ENCODE measurements at regions not wholly inside any gene's neighbourhood (a gene's known extent, or its start where the extent isn't known, plus 50 kb on each side); places are given as distances from the start of the nearest gene placed in this dataset.
"Not testable (repeated sequence)": the region's sequence is repeated elsewhere in the genome, so short reads cannot be mapped to it uniquely, and the experiment has no call there.

DNA sequence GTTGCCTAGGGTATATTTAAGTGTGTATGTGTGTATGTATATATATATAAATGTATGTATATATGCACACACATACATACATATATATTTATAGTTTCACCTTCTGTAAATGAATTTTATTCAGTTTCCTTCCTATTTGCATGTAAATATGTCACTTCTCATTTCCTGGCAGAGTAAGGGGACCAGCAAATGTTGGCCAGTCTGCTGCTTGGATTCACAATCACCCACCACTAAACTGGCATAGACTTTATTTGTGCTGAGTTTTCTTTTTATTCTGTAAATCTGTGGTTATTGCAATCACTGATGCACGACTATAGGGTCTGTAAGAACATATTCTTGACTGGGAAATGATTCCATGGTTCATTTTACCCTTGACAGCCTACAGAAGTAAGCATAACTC is 640.4 kb upstream of the FAM98A start:
- Histone ChIP-seq H3K27ac (no peak overlapping the region), H3K27me3 (no peaks in the 10 kb centered on the region)
- TF ChIP-seq, protein P1, sequence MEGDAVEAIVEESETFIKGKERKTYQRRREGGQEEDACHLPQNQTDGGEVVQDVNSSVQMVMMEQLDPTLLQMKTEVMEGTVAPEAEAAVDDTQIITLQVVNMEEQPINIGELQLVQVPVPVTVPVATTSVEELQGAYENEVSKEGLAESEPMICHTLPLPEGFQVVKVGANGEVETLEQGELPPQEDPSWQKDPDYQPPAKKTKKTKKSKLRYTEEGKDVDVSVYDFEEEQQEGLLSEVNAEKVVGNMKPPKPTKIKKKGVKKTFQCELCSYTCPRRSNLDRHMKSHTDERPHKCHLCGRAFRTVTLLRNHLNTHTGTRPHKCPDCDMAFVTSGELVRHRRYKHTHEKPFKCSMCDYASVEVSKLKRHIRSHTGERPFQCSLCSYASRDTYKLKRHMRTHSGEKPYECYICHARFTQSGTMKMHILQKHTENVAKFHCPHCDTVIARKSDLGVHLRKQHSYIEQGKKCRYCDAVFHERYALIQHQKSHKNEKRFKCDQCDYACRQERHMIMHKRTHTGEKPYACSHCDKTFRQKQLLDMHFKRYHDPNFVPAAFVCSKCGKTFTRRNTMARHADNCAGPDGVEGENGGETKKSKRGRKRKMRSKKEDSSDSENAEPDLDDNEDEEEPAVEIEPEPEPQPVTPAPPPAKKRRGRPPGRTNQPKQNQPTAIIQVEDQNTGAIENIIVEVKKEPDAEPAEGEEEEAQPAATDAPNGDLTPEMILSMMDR (IDR thresholded peaks at IDR 0.05; ENCODE audit: low read depth, low read length) = no peak

DNA sequence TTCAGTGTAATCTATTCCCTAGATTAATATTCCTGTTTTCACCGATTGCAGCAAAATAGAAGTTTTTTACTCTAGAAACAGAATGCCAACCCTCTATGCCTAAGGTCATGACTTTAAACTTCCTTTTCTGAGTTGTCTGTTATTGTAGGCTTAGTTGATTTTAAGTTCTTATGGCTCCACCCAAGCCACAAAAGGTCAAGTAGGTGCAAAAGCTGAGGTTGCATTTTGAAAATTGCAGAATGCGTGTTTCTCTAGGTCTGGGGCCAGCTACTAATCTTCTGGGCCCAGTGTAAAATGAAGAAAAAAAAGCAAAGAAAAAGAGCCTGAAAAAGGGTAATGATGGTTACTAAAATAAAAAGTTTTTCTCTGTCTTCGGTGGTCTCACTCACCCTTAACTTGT is 635.7 kb upstream of the FAM98A start:
- Histone ChIP-seq H3K9me3 (ENCODE audit: low read depth) (no peaks in the 10 kb centered on the region), H3K27ac (no peak overlapping the region), H3K27me3 (no peaks in the 10 kb centered on the region), H3K36me3 (no peaks in the 10 kb centered on the region), H3K4me3 (no peak overlapping the region), H3K4me1 (ENCODE audit: low read depth) (no peaks in the 10 kb centered on the region)
- TF ChIP-seq, protein P1 (IDR thresholded peaks at IDR 0.05; ENCODE audit: low read depth, low read length) = no peak
- no peak for DNase-seq (ENCODE audit: low read depth in 1 of 2, low spot score in 1 of 2)

More for the DNA sequence above, 640.4 kb upstream of the FAM98A start:
- Histone ChIP-seq H3K9me3 (ENCODE audit: low read depth) (no peaks in the 10 kb centered on the region), H3K4me1 (ENCODE audit: low read depth) (no peaks in the 10 kb centered on the region), H3K4me3 (no peak overlapping the region), H3K36me3 (no peaks in the 10 kb centered on the region)
- DNase-seq (ENCODE audit: low read depth in 1 of 2, low spot score in 1 of 2) = no peak

- TF ChIP-seq, protein P1 (IDR thresholded peaks at IDR 0.05; ENCODE audit: low read depth, low read length) = no peak
- Histone ChIP-seq H3K9me3 (ENCODE audit: low read depth) (no peaks in the 10 kb centered on the region), H3K4me3 (no peak overlapping the region), H3K36me3 (no peaks in the 10 kb centered on the region), H3K4me1 (ENCODE audit: low read depth) (no peaks in the 10 kb centered on the region), H3K27ac (no peak overlapping the region), H3K27me3 (no peaks in the 10 kb centered on the region)
- DNase-seq (ENCODE audit: low read depth in 1 of 2, low spot score in 1 of 2) = no peak
Observed at GRCh38 chr2:34229998-34230397, 630.9 kb upstream of the FAM98A start.

DNA sequence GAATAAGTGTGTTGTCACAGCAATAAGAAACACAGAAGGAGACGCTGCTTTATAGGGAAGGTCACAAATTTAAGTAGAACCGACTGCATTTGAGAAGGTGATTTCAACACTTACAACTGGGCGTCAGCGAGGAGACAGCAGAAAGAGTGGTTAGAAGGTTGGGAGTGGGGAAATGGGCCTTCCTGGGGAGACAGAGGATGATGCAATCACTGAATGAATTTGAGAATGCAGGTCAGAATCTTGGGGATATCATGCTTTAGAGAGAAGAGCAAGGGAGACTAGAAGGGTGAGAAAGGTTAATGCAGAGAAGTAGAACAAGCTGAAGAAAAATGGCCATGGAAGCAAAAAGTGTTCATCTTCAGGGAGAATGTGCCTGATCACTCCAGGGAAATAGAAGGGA is 616.1 kb upstream of the FAM98A start:
- H3K27ac ChIP-seq = no peak overlapping the region
- H3K4me3 ChIP-seq = no peak overlapping the region
- no peak for DNase-seq (ENCODE audit: low read depth in 1 of 2, low spot score in 1 of 2)
- H3K9me3 ChIP-seq (ENCODE audit: low read depth) = no peaks in the 10 kb centered on the region
- H3K27me3 ChIP-seq = no peaks in the 10 kb centered on the region
- no peaks in the 10 kb centered on the region for H3K36me3 ChIP-seq
- H3K4me1 ChIP-seq (ENCODE audit: low read depth) = no peaks in the 10 kb centered on the region
- TF ChIP-seq, protein P1 (IDR thresholded peaks at IDR 0.05; ENCODE audit: low read depth, low read length) = no peak

GRCh38 chr2:34210382-34210781 is 611.3 kb upstream of the FAM98A start:
- H3K36me3 ChIP-seq; H3K4me1 ChIP-seq (ENCODE audit: low read depth); H3K4me3 ChIP-seq; DNase-seq (ENCODE audit: low read depth in 1 of 2, low spot score in 1 of 2); H3K27ac ChIP-seq; H3K27me3 ChIP-seq; H3K9me3 ChIP-seq (ENCODE audit: low read depth): not testable (repeated sequence)

DNA sequence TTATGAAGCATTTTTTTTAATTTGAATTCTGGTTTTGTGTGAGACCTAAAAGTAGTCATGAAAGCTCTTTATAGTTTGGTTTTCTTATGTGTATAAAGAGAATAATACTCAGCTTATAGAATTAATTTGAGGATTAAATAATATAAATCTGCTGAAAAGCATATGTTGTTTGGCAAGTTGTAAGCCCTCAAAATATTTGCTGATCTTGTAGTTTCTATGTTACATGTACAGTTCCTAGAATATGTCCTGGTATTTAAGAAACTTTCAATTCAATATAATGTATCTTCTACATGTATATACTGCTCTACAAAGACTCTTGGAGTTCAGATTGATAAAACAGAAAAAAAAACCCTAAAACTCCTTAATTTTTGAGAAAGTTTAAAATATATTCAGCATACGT is 605.5 kb upstream of the FAM98A start:
- TF ChIP-seq, protein P1 (IDR thresholded peaks at IDR 0.05; ENCODE audit: low read depth, low read length) = no peak
- H3K36me3 ChIP-seq = no peaks in the 10 kb centered on the region
- no peak for DNase-seq (ENCODE audit: low read depth in 1 of 2, low spot score in 1 of 2)
- no peak overlapping the region for H3K27ac ChIP-seq
- no peaks in the 10 kb centered on the region for H3K4me1 ChIP-seq (ENCODE audit: low read depth)
- H3K4me3 ChIP-seq = no peak overlapping the region
- no peaks in the 10 kb centered on the region for H3K27me3 ChIP-seq
- no peaks in the 10 kb centered on the region for H3K9me3 ChIP-seq (ENCODE audit: low read depth)
